PC-9 (cell line): ENCODE measurements at regions not wholly inside any gene's neighbourhood (a gene's known extent, or its start where the extent isn't known, plus 50 kb on each side); places are given as distances from the start of the nearest gene placed in this dataset.

ENCODE experiments used
- CTCF ChIP-seq: fragments of 200-600 bp; sonication (generic); conservative IDR thresholded peaks from 2 replicates; pipeline ENCODE4 v1.6.1; 2017; ENCODE audit warnings: mixed run types, antibody characterized with exemption, mild to moderate bottlenecking, moderate library complexity
- EZH2 ChIP-seq: fragments of 200-600 bp; sonication (generic); IDR thresholded peaks from 2 replicates; pipeline ENCODE4 v1.8.0; 2017; ENCODE audit warnings: antibody characterized with exemption, low read depth

- TF ChIP-seq CTCF (no peak), EZH2 (no peak)
Measured at GRCh38 chr15:37774961-37775360, 159.5 kb upstream of the TMCO5A start.
